ENCODE measurements at regions not wholly inside any gene's neighbourhood (a gene's known extent, or its start where the extent isn't known, plus 50 kb on each side); places are given as distances from the start of the nearest gene placed in this dataset.
"Not testable (repeated sequence)": the region's sequence is repeated elsewhere in the genome, so short reads cannot be mapped to it uniquely, and the experiment has no call there.

DNA sequence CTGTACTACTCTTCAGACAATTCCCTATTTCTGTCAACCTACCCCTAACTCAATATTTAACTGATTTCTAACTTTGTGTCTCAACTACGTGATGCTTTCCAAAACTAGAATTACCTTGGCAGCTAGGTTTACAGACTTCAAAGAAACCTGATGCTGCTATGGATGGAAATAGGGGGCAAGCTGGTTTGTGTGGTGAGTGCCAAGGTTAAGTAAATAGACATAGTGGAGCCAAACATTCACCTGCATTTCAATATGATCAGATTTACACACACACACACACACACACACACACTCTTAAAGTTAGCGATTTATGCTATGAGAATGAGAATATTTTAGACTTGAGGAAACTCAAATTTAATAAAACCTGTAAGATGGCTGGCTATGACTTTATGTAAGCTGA is 52.1 kb upstream of the POMZP3 start:
- not testable (repeated sequence) for TF ChIP-seq FOXP4 (CRISPR knock-in tag; IDR thresholded peaks at IDR 0.05); IRF2 (CRISPR knock-in tag; IDR thresholded peaks at IDR 0.05; ENCODE audit: borderline replicate concordance, low read depth); NFYB (CRISPR knock-in tag; conservative IDR thresholded peaks at IDR 0.05; ENCODE audit: low read depth); SP1 (CRISPR knock-in tag; conservative IDR thresholded peaks at IDR 0.05); NFE2L1 (CRISPR knock-in tag; IDR thresholded peaks at IDR 0.05); CTCF (IDR thresholded peaks at IDR 0.05); E2F1 (CRISPR knock-in tag; IDR thresholded peaks at IDR 0.05)
- TF ChIP-seq, protein P1, sequence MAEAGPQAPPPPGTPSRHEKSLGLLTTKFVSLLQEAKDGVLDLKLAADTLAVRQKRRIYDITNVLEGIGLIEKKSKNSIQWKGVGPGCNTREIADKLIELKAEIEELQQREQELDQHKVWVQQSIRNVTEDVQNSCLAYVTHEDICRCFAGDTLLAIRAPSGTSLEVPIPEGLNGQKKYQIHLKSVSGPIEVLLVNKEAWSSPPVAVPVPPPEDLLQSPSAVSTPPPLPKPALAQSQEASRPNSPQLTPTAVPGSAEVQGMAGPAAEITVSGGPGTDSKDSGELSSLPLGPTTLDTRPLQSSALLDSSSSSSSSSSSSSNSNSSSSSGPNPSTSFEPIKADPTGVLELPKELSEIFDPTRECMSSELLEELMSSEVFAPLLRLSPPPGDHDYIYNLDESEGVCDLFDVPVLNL (CRISPR knock-in tag; IDR thresholded peaks at IDR 0.05; ENCODE audit: borderline replicate concordance, low read depth): not testable (repeated sequence)
- TF ChIP-seq, protein P2, sequence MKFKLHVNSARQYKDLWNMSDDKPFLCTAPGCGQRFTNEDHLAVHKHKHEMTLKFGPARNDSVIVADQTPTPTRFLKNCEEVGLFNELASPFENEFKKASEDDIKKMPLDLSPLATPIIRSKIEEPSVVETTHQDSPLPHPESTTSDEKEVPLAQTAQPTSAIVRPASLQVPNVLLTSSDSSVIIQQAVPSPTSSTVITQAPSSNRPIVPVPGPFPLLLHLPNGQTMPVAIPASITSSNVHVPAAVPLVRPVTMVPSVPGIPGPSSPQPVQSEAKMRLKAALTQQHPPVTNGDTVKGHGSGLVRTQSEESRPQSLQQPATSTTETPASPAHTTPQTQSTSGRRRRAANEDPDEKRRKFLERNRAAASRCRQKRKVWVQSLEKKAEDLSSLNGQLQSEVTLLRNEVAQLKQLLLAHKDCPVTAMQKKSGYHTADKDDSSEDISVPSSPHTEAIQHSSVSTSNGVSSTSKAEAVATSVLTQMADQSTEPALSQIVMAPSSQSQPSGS (CRISPR knock-in tag; IDR thresholded peaks at IDR 0.05; ENCODE audit: borderline replicate concordance, low read depth): not testable (repeated sequence)

Data from WTC11 (cell line).